Prostate gland (tissue), 2 donors: ENCODE measurements at regions not wholly inside any gene's neighbourhood (a gene's known extent, or its start where the extent isn't known, plus 50 kb on each side); places are given as distances from the start of the nearest gene placed in this dataset.

Source experiments
- CTCF ChIP-seq, 4 experiments: fragments of 200-600 bp in 2 of 4; fragments of 450-650 bp in 2 of 4; sonication (generic) in 2 of 4; IDR thresholded peaks; 1 replicate in 3 of 4; 2 replicates in 1 of 4; pipeline ENCODE4 v1.5.1; 2016 to 2019; ENCODE audit warnings: antibody characterized with exemption in 4 of 4, mild to moderate bottlenecking in 2 of 4, moderate library complexity in 2 of 4
- POLR2A ChIP-seq: fragments of 450-650 bp; IDR thresholded peaks from one replicate; pipeline ENCODE4 v1.6.1; 2016; ENCODE audit warnings: antibody characterized with exemption, mild to moderate bottlenecking

- TF ChIP-seq CTCF (IDR thresholded peaks at IDR 0.05) (no peak), POLR2A (no peak)
Observed at GRCh38 chr15:60121845-60122244, 117.7 kb downstream of the FOXB1 start.
